ENCODE measurements at regions not wholly inside any gene's neighbourhood (a gene's known extent, or its start where the extent isn't known, plus 50 kb on each side); places are given as distances from the start of the nearest gene placed in this dataset.

- TF ChIP-seq CTCF (conservative IDR thresholded peaks at IDR 0.05; ENCODE audit: low read depth, low read length) (no peak), EZH2 (IDR thresholded peaks at IDR 0.05; ENCODE audit: borderline replicate concordance, low read depth, low read length, poor library complexity, severe bottlenecking) (no peak)
Measured at GRCh38 chr13:91154558-91155353, 192.7 kb upstream of the MIR17HG start.

All from A673 (cell line).